HG03108 (cell line): ENCODE measurements at regions not wholly inside any gene's neighbourhood (a gene's known extent, or its start where the extent isn't known, plus 50 kb on each side); places are given as distances from the start of the nearest gene placed in this dataset.

Experiments
- ATAC-seq: cut with Tn5 transposase; IDR thresholded peaks from one replicate; pipeline ENCODE4 v1.9.1; 2021; ENCODE audit warnings: moderate library complexity; ENCODE audit not compliant: unreplicated experiment

DNA sequence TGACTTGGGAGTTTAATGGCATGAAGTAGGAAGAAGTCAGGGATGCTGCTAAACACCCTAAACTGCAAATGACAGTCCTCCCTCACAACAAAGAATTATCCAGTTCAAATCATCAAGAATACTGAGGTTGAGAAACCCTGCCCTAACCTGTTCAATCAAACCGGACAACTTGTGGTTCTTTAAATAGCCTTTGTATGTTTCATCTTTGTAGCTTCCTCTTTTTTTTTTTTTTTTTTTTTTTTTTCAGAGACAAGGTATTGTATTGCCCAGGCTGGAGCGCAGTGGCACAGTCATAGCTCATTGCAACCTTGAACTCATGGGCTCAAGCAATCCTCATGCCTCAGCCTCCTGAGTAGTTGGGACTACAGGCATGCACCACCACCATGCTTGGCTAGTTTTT lies 52.5 kb upstream of the TTC29 start:
- ATAC-seq = no peak

DNA sequence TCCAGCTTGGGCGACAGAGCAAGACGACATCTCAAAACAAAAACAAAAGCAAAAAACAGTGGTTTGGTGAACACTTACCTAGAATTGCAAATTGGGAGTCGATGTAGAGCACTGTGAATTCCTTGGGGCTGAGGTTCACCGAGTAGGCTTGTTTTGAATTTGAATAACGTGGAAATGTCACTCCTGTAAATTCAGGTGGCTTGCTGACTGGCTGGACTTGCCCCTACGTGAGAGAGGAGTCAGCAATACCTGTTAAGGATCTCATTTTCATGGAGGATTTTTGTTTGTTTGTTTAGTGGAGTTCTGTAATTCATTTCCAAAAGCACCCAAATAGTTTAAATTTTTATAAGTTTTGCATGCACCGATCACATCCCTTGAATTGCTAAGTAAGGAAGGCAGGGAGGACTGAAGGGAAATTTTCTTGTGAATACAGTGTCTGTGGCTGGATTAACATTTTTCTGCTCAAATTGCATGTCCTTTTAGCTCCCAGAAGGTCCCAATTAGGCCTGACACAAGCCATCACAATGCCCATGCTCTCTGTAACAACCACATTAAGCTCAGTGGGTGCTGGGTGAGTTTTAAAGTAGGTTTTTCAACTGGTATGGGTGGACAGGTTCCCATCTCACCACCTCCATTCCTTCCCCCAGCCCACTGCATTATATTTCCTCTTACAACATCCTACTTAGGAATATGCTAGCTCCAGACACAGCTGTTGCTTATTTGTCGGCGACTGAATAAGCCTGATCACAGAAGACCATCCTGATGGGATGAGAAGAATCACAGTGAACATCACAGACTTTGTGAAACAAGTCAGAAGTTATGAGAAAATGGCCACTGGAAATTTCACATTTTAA lies 58.5 kb upstream of the TTC29 start:
- no peak for ATAC-seq

- ATAC-seq = no peak
Measured at GRCh38 chr4:147006229-147006628, 60.6 kb upstream of the TTC29 start.

- ATAC-seq = no peak
Measured at GRCh38 chr4:147009875-147010274, 64.2 kb upstream of the TTC29 start.

GRCh38 chr4:147011411-147011810 lies 65.7 kb upstream of the TTC29 start:
- ATAC-seq = no peak

- ATAC-seq = no peak
Measured at GRCh38 chr4:147012059-147012707, 66.5 kb upstream of the TTC29 start.

- no peak for ATAC-seq
Measured at GRCh38 chr4:147014946-147015345, 69.3 kb upstream of the TTC29 start.

- no peak for ATAC-seq
Measured at GRCh38 chr4:147015491-147015890, 69.8 kb upstream of the TTC29 start.

DNA sequence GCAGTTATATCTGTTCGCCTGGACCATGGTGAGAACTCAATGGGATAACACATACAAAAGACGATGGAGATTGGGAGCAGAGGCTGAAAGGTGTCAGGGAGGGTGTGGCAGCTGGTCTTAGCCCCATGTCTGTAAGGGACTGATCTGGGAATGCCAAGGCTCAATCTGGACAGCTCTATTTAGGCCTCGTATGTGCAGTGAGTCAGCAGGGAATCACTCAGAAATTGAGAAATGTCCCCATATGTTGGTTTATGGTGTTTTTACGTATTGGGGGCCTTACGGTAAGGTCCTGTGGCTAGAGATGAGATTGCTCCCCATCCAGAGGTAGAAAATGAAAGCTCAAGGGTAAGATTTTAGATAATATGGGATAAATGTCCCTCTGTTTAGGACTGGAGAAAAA lies 71.4 kb upstream of the TTC29 start:
- no peak for ATAC-seq

- ATAC-seq = no peak
Measured at GRCh38 chr4:147019091-147019490, 73.4 kb upstream of the TTC29 start.

- no peak for ATAC-seq
Measured at GRCh38 chr4:147020456-147020855, 74.8 kb upstream of the TTC29 start.

DNA sequence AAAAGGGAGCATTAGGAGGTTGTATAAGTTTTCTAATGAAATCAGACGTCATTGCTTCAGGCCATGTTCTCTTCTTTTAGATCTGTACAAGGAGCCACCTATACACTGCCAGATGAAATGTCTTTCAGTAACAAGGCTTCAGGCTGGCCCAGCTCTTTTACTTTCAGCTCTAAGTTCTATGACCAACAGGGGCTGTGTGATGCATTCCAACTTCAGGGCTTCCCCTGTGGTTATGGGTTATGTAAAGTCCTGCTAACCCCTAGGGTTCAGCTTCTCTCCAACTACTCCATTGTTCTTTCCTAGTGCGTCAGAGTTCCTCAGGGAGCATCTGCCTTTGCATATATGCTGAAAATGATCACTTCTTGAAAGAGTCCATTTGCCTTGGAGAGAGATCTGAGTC lies 79.4 kb upstream of the TTC29 start:
- no peak for ATAC-seq

GRCh38 chr4:147029296-147029695 lies 83.6 kb upstream of the TTC29 start:
- ATAC-seq = no peak

GRCh38 chr4:147034372-147034771 lies 88.7 kb upstream of the TTC29 start:
- no peak for ATAC-seq

GRCh38 chr4:147037069-147037468 lies 91.4 kb upstream of the TTC29 start:
- ATAC-seq = no peak

DNA sequence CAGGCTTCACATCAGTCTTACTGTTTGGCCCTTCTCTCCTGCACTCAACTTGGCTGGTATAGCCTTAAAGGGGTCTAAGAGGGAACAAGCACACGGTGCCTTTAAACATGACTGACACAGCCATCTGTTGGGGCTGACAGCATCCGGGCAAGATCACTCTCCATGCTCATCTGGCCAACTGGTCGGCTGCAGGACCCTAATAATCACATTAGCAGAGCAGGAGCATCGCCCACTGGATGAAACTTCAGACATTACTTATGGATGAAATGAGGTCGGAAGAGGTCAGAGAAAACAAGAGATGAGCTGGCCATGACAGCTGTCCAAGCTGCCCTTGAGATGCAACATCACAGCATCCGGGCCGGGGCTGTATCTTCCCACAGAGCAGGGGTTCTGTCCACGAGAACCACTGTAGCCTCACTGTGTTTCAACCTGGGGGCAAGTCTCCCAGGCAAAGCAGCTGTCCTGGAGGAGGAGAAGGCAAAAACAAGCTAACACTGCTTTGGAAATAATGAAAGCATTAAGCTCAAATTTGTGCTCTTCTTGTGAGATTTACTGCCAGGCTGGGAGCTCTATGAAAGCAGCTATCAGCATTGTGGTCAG lies 94.4 kb upstream of the TTC29 start:
- no peak for ATAC-seq

- no peak for ATAC-seq
Measured at GRCh38 chr4:147040874-147041273, 95.2 kb upstream of the TTC29 start.

DNA sequence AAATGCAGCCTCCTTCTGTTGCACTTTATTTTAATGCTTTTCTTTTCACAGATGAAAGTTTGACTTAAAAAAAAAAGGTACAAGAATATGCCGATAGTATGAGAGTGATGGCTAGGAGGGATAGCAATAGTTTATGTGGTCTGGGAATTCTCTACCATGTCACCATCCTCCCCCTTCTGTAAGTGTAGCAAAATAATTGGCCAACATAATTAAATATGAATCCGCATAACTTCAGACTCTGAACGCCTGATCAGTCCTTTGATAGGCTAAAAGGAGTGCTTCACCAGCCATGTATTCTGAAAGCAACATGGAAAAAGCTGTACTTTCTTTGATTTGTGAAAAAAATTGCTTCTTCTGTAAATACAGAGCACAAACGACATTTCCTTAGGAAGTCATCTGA lies 95.7 kb upstream of the TTC29 start:
- ATAC-seq = no peak

GRCh38 chr4:147042046-147042445 lies 96.4 kb upstream of the TTC29 start:
- no peak for ATAC-seq

GRCh38 chr4:147044241-147044640 lies 98.6 kb upstream of the TTC29 start:
- ATAC-seq = no peak

DNA sequence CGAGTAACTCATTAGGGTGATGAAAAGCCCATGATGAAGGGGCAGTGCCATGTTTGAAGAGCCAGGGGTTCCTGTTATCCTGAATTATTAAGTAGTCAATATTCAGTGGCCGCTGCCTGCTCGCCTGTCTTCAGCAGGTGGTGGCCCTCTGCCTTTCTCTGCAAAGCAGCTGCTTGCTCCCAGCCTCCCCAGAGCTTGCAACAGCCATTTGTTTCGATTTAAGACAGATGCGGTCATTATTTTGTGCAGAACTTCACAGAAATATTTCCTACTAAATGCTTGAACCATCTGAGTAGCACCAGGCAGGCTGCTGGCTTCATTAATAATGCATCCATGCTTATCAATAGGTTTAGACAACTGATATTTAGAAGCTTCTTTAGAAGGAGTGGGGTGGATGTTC lies 104.3 kb upstream of the TTC29 start:
- no peak for ATAC-seq

DNA sequence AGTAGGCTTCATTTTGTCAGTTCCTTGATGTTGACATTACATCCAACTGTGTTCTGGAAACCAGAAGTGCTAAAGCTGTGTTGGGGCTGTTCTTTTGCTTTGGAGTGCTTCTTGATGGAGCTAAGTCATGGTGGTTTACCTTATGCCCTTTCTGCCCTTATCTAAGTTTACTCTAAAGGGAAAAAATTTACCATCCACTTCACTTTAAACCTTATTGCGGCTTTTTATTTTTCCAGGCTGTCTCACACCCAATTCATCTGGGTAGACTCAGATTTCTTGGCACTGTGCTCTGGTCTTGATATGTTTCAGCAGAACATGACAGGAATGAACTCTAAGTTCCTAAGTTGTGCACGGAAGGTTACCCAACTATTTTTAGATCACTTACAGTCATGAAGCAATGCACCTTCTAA lies 104.7 kb upstream of the TTC29 start:
- no peak for ATAC-seq
